Upper lobe of left lung (tissue), 4 donors: ENCODE measurements at regions not wholly inside any gene's neighbourhood (a gene's known extent, or its start where the extent isn't known, plus 50 kb on each side); places are given as distances from the start of the nearest gene placed in this dataset.

Experiments
- CTCF ChIP-seq, 6 experiments: fragments of 450-650 bp in 4 of 6; fragments of 200-600 bp in 2 of 6; sonication (generic) in 2 of 6; IDR thresholded peaks; one replicate each; pipeline ENCODE4 v1.5.1; 2016 to 2019; ENCODE audit warnings: antibody characterized with exemption in 6 of 6
- POLR2A ChIP-seq, 4 donors: fragments of 450-650 bp; IDR thresholded peaks; one replicate each; pipeline ENCODE4 v1.5.1; 2016 to 2017; ENCODE audit warnings: antibody characterized with exemption in 4 of 4, mild to moderate bottlenecking in 2 of 4

DNA sequence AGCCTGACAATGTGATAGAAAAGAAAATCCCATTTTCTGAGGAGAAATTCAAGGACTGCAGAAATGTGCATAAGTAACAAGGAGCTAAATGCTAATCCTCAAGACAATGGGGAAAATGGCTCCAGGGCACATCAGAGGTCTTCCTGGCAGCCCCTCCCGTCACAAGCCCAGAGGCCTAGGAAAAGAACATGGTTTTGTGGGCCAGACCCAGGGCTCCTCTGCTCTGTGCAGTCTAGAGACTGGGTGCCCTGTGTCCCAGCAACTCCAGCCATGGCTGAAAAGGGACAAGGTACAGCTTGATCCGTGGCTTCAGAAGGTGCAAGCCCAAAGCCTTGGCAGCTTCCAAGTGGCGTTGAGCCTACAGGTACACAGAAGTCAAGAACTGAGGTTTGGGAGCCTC lies 176.8 kb upstream of the SUCLG2 start:
- no peak for TF ChIP-seq POLR2A (IDR thresholded peaks at IDR 0.05)
- no peak for TF ChIP-seq CTCF (IDR thresholded peaks at IDR 0.05)
